Prostate gland (tissue), 2 donors: ENCODE measurements at regions not wholly inside any gene's neighbourhood (a gene's known extent, or its start where the extent isn't known, plus 50 kb on each side); places are given as distances from the start of the nearest gene placed in this dataset.

Source experiments
- CTCF ChIP-seq, 4 experiments: fragments of 200-600 bp in 2 of 4; fragments of 450-650 bp in 2 of 4; sonication (generic) in 2 of 4; IDR thresholded peaks; 1 replicate in 3 of 4; 2 replicates in 1 of 4; pipeline ENCODE4 v1.5.1; 2016 to 2019; ENCODE audit warnings: antibody characterized with exemption in 4 of 4, mild to moderate bottlenecking in 2 of 4, moderate library complexity in 2 of 4
- POLR2A ChIP-seq: fragments of 450-650 bp; IDR thresholded peaks from one replicate; pipeline ENCODE4 v1.6.1; 2016; ENCODE audit warnings: antibody characterized with exemption, mild to moderate bottlenecking

- TF ChIP-seq POLR2A (no peak), CTCF (IDR thresholded peaks at IDR 0.05) (no peak)
Measured at GRCh38 chr16:52103791-52104190, 443.2 kb downstream of the TOX3 start.
